ENCODE measurements at regions not wholly inside any gene's neighbourhood (a gene's known extent, or its start where the extent isn't known, plus 50 kb on each side); places are given as distances from the start of the nearest gene placed in this dataset.
"Not testable (repeated sequence)": the region's sequence is repeated elsewhere in the genome, so short reads cannot be mapped to it uniquely, and the experiment has no call there.

GRCh38 chr11:129503646-129504045 lies 128.0 kb downstream of the BARX2 start:
- DNase-seq (ENCODE audit: low read depth), result no peak

- no peak for DNase-seq (ENCODE audit: low read depth)
Measured at GRCh38 chr11:129505266-129505665, 129.6 kb downstream of the BARX2 start.

GRCh38 chr11:129508163-129508562 lies 132.5 kb downstream of the BARX2 start:
- no peak for DNase-seq (ENCODE audit: low read depth)

GRCh38 chr11:129528296-129528695 lies 152.6 kb downstream of the BARX2 start:
- no peak for DNase-seq (ENCODE audit: low read depth)

- no peak for DNase-seq (ENCODE audit: low read depth)
Measured at GRCh38 chr11:129530154-129530895, 154.7 kb downstream of the BARX2 start.

GRCh38 chr11:129533395-129533794 lies 157.7 kb downstream of the BARX2 start:
- no peak for DNase-seq (ENCODE audit: low read depth)

- DNase-seq (ENCODE audit: low read depth), result no peak
Measured at GRCh38 chr11:129536338-129536737, 160.7 kb downstream of the BARX2 start.

- no peak for DNase-seq (ENCODE audit: low read depth)
Measured at GRCh38 chr11:129538323-129538722, 162.7 kb downstream of the BARX2 start.

GRCh38 chr11:129543515-129544290 lies 168.1 kb downstream of the BARX2 start:
- no peak for DNase-seq (ENCODE audit: low read depth)

- no peak for DNase-seq (ENCODE audit: low read depth)
Measured at GRCh38 chr11:129544691-129545090, 169.0 kb downstream of the BARX2 start.

GRCh38 chr11:129546266-129546665 lies 170.6 kb downstream of the BARX2 start:
- no peak for DNase-seq (ENCODE audit: low read depth)

GRCh38 chr11:129557421-129557820 lies 181.8 kb downstream of the BARX2 start:
- no peak for DNase-seq (ENCODE audit: low read depth)

GRCh38 chr11:129569007-129569406 lies 193.4 kb downstream of the BARX2 start:
- DNase-seq (ENCODE audit: low read depth), result no peak

- not testable (repeated sequence) for DNase-seq (ENCODE audit: low read depth)
Measured at GRCh38 chr11:129572667-129573066, 197.0 kb downstream of the BARX2 start.

- DNase-seq (ENCODE audit: low read depth), result no peak
Measured at GRCh38 chr11:129573161-129573560, 197.5 kb downstream of the BARX2 start.

- DNase-seq (ENCODE audit: low read depth), result peak; percentile 11
Measured at GRCh38 chr11:129574431-129574830, 198.8 kb downstream of the BARX2 start.

GRCh38 chr11:129576652-129577051 lies 201.0 kb downstream of the BARX2 start:
- no peak for DNase-seq (ENCODE audit: low read depth)

GRCh38 chr11:129578006-129578405 lies 202.4 kb downstream of the BARX2 start:
- no peak for DNase-seq (ENCODE audit: low read depth)

- DNase-seq (ENCODE audit: low read depth), result no peak
Measured at GRCh38 chr11:129580278-129580677, 204.6 kb downstream of the BARX2 start.

- no peak for DNase-seq (ENCODE audit: low read depth)
Measured at GRCh38 chr11:129584316-129584715, 208.7 kb downstream of the BARX2 start.

- DNase-seq (ENCODE audit: low read depth), result no peak
Measured at GRCh38 chr11:129589190-129589860, 213.7 kb downstream of the BARX2 start.
